Right forelimb (tissue), 1 donor: ENCODE measurements at regions not wholly inside any gene's neighbourhood (a gene's known extent, or its start where the extent isn't known, plus 50 kb on each side); places are given as distances from the start of the nearest gene placed in this dataset.

Experiments used
- DNase-seq: peaks from one replicate; pipeline ENCODE4 v3.0.0-alpha.2; 2018

- peak; percentile 87 for DNase-seq
Observed at GRCh38 chr15:99486371-99487336, 79.1 kb upstream of the MEF2A start.

GRCh38 chr15:99487337-99487730, 78.5 kb upstream of the MEF2A start:
- DNase-seq = no peak

GRCh38 chr15:99492275-99492674, 73.5 kb upstream of the MEF2A start:
- DNase-seq = no peak

- DNase-seq = no peak
Observed at GRCh38 chr15:99492716-99493115, 73.1 kb upstream of the MEF2A start.

GRCh38 chr15:99493461-99493860, 72.3 kb upstream of the MEF2A start:
- DNase-seq = no peak

GRCh38 chr15:99494536-99495233, 71.1 kb upstream of the MEF2A start:
- peak; percentile 21 for DNase-seq

GRCh38 chr15:99495430-99496301, 70.1 kb upstream of the MEF2A start:
- DNase-seq = peak; percentile 39

GRCh38 chr15:99496302-99496629, 69.5 kb upstream of the MEF2A start:
- no peak for DNase-seq

GRCh38 chr15:99502182-99502581, 63.6 kb upstream of the MEF2A start:
- no peak for DNase-seq

GRCh38 chr15:99502661-99503060, 63.1 kb upstream of the MEF2A start:
- DNase-seq = no peak

GRCh38 chr15:99503411-99503810, 62.4 kb upstream of the MEF2A start:
- DNase-seq = no peak

GRCh38 chr15:99504071-99504822, 61.5 kb upstream of the MEF2A start:
- DNase-seq = no peak

- DNase-seq = no peak
Observed at GRCh38 chr15:99504823-99505551, 60.8 kb upstream of the MEF2A start.

GRCh38 chr15:99506399-99506798, 59.4 kb upstream of the MEF2A start:
- no peak for DNase-seq

- no peak for DNase-seq
Observed at GRCh38 chr15:99507016-99507503, 58.7 kb upstream of the MEF2A start.

- DNase-seq = peak; percentile 61
Observed at GRCh38 chr15:99507504-99508310, 58.1 kb upstream of the MEF2A start.

- DNase-seq = no peak
Observed at GRCh38 chr15:99508311-99508645, 57.5 kb upstream of the MEF2A start.

GRCh38 chr15:99508852-99509251, 56.9 kb upstream of the MEF2A start:
- DNase-seq = no peak

- no peak for DNase-seq
Observed at GRCh38 chr15:99509686-99510461, 55.9 kb upstream of the MEF2A start.

- no peak for DNase-seq
Observed at GRCh38 chr15:99511531-99511865, 54.3 kb upstream of the MEF2A start.
